ENCODE measurements at regions not wholly inside any gene's neighbourhood (a gene's known extent, or its start where the extent isn't known, plus 50 kb on each side); places are given as distances from the start of the nearest gene placed in this dataset.

DNA sequence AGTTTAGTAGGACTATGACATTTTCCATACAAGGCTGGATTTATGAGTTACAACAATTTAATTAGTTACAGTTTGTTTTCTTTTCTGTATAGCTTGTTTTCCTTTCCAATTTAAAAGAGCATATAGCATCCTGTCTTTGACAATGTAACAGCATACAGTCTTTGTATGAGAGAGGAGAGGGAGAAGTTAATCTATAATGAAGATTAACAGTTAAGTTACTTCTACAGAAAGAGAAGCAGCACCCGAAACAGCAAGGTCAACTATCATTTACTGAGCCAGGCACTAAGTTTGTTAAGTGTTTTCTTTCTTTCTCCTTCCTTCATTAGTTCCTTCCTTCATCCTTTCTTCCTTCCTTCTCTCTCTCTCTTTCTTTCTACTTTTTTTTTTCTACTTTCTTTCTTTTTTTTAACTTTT is 52.3 kb upstream of the RAB4A start:
- DNase-seq (ENCODE audit: insufficient read length, low spot score) (no peak), FAIRE-seq (no peak)
- TF ChIP-seq TAF1 (IDR thresholded peaks at IDR 0.05; ENCODE audit: low read depth, low read length) (no peak), POU2F2 (IDR thresholded peaks at IDR 0.05; ENCODE audit: low read depth, low read length) (no peak), SPI1 (IDR thresholded peaks at IDR 0.05; ENCODE audit: low read depth, low read length) (no peak), PAX5 (IDR thresholded peaks at IDR 0.05; ENCODE audit: insufficient read depth, low read length, severe bottlenecking) (no peak), POLR2AphosphoS5 (IDR thresholded peaks at IDR 0.05; ENCODE audit: low read depth, low read length) (no peak), POLR2A (IDR thresholded peaks at IDR 0.05; ENCODE audit: low read depth, low read length) (no peak)

DNA sequence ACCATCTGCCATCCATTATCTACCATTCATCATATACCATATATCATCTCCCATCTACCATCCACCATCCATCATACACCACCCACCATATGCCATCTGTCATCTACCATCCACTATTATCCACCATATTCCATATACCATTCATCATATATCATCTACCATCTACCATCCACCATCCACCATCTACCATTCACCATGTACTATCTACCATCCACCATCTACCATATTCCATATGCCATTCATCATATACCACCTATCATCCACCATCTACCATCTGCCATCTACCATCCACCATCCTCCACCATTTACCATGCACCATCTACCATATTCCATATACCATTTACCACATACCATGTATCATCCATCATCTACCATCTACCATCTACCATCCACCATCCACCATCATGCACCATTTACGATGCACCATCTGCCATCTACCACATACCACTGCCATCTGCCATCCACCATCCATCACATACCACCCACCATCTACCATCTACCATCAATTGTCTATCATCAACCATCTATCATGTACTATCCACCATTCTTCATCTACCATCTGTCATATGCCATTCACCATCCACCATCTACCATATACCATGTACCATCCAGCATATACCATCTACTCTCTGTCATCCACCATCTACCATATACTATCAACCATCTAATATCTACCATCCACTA is 50.6 kb upstream of the RAB4A start:
- FAIRE-seq: no peak
- TF ChIP-seq SPI1 (IDR thresholded peaks at IDR 0.05; ENCODE audit: low read depth, low read length) (no peak), TAF1 (IDR thresholded peaks at IDR 0.05; ENCODE audit: low read depth, low read length) (no peak), PAX5 (IDR thresholded peaks at IDR 0.05; ENCODE audit: insufficient read depth, low read length, severe bottlenecking) (no peak), POLR2AphosphoS5 (IDR thresholded peaks at IDR 0.05; ENCODE audit: low read depth, low read length) (no peak), POU2F2 (IDR thresholded peaks at IDR 0.05; ENCODE audit: low read depth, low read length) (no peak), POLR2A (IDR thresholded peaks at IDR 0.05; ENCODE audit: low read depth, low read length) (no peak)
- DNase-seq (ENCODE audit: insufficient read length, low spot score): no peak

DNA sequence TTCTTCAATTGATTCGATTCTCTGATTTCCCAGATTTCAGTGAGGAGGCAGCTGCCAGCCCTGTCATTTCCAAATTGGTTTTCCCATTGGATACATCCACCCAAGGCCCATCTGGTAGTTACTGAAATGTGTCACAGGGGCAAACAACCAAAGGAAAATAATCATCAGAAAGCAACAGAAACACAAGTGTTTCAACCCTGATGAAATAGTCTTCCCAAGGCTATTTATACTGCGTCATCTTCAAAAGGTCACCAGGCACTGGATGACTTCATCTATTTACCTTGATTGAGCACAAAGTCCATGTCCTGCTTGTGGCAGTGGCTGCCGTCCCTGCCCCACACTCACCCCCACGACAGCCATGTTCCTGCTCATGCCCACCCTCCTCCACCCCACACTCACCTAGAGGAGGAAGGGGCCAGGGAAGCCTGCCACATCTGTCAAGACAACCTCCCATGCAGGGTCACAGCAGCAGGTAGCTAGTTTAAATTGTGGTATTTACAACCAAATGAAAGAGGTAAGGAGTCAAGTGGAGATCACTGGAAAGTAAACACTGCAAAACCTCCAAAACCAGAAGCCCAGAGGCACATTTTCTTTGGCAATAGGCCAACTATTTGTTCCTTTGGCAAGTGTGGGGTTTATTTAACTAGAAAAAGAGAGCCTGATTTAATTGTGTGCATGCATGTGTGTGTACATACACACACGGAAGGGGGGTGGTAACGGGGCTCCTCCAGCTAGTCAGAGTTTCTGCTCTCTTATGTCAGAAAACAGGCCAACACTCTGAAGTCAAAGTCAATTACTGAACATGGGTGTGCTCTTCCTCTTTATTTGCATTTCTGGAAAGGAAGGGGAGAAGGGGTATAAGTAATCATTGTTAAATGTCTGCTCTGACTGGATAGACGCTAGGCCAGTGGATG is 49.5 kb upstream of the RAB4A start:
- no peak for TF ChIP-seq POLR2AphosphoS5 (IDR thresholded peaks at IDR 0.05; ENCODE audit: low read depth, low read length)
- TF ChIP-seq POLR2A (IDR thresholded peaks at IDR 0.05; ENCODE audit: low read depth, low read length): no peak
- DNase-seq (ENCODE audit: insufficient read length, low spot score) (no peak), FAIRE-seq (no peak)

Data from GM12891 (cell line).